SW480 (cell line): ENCODE measurements at regions not wholly inside any gene's neighbourhood (a gene's known extent, or its start where the extent isn't known, plus 50 kb on each side); places are given as distances from the start of the nearest gene placed in this dataset.
"Not testable (repeated sequence)": the region's sequence is repeated elsewhere in the genome, so short reads cannot be mapped to it uniquely, and the experiment has no call there.

Experiments used
- DNase-seq: peaks from one replicate; pipeline ENCODE4 v3.0.0-alpha.2; 2016; ENCODE audit warnings: low spot score

DNA sequence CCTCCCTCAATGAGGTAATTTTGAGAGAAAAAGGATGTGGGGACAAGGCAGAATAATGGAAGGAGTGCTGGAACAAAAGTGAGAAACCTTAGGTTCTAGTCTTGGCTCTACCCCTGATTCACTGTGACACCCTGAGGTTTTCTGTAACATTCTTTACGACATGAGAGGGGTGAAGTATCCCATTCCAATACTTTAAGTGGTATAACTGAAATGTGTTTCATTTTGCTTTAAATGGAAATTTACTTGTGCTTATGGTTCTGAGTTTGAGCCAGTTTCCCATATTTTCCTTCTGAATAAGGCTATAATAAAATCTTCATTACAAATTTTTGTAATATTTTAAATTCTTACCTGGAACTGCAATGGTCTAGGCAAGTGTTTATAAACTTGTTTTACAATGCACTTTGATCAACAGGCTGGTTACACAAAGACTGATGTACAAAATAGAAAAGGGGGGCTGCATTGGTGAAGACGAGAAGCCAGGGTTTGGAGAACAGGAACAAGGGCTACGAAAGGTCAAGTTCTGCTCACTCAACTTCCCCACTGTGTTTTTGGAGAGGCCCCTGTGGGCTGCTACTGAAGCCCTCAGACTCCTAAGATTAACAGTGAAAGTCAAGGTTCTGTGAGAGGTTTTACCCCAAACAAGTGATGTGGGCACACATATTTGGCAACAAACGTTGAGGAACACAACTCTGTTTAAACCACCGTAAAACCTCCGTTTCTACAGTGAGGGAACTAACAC, 171.9 kb upstream of the ELL2 start:
- DNase-seq, result no peak

DNA sequence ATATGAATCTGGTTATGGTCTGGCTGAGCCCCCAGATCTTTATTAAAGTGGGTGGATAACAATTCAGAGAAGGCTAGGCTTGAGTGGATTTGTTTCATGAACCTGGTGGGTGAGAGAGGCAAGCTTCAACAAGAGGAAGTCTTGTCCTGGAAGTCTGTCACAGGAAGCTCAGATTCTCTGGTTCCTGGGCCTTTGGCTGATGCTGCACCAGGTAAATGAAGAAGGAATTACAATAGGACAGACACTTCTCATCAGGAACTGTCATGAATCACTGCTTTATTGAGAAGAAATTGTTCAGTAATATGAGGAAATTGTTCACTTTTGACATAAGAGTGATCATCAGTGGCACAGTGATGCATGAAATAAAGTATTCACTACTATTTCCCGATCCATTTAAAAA, 167.6 kb upstream of the ELL2 start:
- DNase-seq, result no peak

DNA sequence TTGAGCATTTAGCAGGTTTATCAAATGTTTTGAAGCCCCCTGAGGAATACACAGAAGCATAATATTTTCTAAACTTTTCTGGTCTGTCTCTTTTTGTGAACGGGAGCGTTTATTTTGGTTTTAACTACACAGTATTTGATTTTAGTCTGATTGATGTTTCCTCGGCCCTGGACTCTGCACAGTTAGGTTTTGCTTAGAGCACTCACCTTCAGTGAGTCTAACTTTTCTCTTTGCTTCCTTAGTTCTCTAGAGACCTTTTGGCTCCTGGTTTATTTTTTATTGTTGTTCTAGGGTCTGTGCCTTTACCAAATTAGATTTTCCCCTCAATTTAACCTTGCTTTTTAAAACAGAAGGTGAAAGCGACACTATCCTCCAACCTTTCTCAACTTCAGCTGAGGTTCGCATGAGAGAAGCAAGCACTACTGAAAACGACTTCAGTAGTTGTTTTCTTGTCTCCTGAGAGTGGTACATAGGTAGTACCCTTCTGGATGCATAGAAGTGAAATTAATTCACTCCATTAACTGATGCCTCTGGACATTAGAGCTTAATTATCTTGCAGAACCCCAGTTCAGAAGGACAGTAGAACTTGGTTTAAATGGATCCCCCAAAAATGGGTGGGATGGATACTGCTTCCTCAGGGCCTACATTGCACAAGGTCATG, 166.7 kb upstream of the ELL2 start:
- no peak for DNase-seq

DNA sequence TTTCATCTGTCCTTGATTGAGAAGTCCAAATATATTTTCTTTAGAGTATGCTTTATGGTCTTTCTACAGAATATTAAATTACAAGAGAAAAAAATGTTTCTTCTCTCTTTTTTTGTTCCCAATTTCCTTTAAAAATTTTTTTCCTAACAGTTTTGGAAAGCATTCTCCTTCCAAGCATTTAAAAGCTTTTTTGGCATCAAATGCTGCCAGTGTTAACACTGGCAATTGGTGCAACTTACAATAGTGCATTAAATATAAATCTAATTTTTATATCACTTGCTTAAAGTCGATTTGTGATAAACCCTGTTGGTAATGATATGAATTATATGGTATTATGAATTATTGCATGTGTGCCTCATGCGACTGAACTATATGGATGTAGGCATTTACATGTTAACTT, 165.9 kb upstream of the ELL2 start:
- DNase-seq, result no peak

DNA sequence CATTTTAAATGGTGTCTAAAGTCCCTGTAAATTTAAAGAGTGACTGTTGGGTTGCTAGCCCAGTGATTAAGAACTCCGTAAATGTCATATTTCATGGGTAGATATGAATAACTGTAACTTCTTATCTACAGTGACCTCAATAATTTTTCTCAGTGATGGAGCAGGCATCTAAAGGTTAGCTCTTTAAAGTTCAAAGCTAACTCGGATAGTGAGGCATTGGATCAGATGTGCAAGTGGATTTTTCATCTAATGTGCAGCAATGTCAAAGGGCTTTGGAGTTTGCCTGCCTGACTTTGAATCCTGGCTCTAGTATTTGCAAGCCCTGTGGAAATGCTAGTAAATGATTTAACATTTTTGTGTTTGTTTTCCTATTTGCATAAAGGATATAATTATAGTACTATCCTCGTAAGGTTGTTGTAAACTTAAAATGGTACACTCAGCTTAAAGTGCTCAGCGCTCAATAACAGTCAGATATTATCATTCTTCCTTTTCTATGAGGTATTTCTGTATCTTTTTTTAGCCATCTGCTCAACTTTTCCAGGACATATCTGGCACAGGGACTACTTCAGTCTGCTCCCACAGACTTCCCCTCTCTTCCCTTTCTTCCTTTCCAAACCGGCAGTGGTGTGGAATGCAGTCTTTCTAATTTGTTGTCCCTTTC, 163.7 kb upstream of the ELL2 start:
- no peak for DNase-seq

DNA sequence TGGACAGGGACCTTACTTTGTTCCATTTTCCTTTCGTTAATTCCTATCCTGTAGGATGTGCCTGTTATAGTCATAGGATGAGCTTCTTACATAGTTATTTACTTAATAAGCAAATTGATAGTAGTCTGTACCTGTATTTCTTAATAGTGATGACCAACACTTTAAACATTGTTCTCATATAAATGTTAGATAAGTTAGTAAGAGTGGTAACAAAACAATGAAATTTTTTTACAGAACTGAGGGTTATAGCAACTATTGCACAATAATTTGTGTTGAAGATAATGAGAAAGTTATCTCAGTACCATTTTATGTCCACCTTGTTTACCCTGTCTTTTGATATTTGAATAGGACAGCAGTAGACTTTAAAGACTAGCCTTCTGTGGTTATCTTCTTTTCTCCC, 162.9 kb upstream of the ELL2 start:
- no peak for DNase-seq

DNA sequence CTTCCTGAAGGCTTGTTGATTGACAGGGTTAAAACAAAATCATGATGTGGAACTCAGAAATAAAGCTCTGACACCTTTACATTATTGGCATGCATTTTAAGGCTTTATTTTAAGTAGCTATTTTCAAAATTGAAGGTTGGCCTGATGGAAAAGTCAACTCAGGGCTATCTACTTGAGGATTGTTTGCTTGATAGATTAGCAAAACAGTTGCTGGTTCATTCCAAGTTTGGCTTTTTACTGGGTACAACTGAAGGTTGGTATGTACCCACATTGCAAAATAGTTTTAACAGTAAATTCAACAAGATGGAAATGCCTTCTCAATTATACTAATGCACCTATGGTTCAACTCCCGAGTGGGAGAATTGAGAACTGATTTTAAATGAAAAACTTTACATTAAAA, 161.8 kb upstream of the ELL2 start:
- no peak for DNase-seq

DNA sequence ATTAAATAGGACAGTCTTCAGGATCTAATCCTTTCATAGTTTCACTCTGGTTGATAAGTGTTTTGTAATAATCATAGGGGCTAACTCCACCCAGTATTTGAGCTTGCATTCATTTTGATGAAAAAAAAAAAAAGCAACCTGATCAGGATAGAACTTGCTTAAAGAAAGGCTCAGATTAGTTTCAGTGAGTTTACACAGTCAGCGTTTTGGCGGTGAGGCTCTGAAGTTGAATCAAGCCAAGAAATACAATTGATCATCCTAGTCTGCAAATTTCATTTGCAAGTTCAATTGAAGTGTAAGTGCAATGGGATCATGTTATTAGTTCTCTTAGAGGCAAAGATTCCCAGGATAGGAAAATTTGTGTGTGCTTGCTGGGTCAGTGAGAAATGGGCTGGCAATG, 159.7 kb upstream of the ELL2 start:
- DNase-seq, result no peak

DNA sequence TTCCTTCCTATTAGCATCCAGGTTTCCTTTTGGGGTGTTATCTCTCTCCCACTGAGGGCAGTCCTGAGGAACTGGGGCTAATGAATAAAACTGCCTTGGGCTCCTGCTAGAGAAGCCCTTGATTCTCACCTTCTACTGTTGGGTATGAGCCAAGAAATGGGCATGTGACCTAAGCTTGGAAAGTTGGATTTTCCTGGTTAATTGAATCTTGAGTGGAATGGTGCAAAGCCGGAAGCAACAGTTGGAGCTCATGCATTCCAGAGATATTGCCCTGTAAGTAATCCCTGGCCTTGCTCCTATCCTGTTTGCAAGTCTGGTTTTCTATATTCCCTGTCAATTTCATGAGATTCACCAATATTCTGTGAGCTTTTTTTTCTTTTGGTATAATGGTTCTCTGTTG, 158.5 kb upstream of the ELL2 start:
- no peak for DNase-seq

DNA sequence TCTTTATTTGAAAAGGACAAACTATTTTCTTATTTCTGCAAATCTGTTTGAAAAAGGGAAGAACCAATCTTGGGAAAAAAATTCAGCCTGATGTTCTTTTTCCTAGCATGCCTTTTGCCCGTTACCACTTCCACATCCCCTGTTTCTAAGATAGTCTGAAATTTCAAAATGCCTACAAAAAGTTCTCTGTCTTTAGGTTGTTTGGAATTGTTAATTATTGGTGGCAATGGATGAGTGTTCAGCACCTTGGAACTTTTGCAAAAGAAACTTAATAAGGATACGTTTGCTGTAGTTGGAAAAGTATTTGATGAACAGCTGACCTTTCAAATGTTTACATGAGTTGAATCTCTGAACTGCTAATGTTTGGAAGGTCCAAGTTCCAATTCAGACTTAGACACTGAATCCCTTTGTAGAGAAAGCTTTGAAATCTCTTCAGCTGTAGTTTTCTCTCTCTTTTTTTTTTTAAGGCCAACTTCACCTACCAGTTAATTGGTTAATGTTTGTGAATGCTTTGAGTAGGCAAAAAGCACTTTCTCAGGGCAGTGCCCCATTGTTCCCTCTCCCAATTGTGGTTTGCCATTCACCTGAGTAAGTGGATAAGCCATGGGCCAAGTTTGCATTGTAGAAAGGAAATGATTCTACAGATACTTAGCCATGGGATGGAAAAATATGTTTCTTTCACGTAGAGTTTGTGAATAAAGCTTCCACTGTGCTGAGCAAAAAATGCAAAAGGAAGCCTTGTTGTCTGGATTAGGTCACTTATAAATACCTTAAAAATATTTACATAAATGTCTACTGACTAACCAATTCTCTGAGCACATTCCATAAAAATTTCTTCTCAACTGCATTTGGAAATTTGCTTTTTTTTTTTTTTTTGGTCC, 156.4 kb upstream of the ELL2 start:
- no peak for DNase-seq

DNA sequence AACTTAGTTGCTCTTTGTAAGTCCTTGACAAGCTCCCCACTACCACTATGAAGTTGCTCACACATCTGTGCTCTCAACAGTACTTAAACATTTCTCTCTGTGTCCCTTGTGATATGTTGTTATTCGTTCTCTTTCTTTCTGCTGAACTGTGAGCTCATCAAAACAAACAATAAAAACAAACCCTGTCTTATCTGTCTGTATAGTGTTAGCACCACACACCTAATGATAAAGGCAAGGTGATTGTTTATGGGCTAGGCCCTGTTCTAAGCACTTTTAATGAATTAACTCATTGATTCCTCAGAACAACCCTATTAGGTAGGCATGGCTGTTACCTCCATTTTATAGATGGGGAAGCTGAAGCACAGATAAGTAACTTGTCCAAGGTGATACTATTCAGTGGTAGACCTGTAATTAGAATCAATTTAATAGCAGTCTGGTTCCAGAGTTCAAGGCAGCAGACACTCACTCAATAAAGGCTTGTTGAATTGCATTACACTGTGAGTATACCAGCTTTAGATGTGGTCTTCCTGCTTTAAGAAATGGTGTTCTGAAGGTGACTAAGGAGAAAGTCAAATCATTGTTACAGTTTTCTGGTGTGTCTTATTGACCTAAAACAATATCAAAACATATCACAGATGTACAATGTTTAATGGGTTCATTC, 153.6 kb upstream of the ELL2 start:
- no peak for DNase-seq

DNA sequence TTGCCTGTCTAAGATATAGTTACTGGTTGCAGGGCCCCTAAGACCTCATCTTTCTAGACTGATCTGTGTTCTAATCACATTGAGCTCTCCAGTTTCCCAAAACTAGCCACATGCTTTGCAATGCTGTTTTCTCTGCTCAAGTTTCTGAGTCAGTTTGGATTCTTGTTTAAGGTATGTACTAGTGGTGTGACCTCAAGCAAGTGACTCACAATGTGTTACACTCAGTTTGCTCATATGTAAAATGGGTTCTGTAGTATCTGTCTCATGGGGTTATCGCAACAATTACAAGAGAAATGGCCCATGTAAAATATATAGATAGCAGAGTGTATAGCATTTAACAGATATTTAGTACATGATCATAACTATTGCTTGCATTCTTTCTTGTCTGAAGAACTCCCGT, 153.1 kb upstream of the ELL2 start:
- DNase-seq, result no peak

DNA sequence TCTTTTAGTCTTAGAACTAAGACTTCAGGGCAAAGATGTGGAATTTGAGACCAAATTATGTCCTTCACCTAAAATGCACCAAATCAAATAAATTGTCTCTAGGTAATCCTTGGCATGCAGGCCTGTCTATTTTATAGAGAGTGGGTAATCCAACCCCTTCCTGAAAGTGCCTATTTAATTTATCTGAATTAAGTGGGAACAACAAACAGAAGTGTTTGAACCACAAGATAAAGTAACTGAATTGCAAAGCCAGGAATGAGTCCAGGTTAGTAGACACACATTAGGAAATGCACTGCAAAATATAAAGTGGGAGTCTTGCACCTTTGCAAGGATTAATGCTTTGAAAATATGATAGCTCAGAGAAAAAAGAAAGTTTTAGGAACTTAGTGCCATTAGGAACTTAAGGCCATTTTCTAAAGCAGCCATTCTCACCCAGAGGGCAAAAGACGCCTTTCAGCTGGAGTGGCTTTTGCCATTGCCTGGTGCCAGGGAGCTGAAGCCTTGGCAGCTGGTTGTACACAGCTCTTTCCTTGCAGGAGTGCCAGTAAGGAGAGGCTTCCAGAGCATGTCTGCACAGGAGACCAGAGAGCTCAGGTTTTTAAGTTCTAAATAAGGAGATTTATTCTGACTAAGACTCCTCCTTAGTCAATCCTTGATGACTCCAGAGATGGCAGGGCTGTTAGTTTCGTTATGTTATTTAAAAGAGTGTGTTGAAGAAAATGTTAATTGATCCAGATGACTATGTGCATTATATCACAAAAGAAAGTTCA, 151.7 kb upstream of the ELL2 start:
- no peak for DNase-seq

DNA sequence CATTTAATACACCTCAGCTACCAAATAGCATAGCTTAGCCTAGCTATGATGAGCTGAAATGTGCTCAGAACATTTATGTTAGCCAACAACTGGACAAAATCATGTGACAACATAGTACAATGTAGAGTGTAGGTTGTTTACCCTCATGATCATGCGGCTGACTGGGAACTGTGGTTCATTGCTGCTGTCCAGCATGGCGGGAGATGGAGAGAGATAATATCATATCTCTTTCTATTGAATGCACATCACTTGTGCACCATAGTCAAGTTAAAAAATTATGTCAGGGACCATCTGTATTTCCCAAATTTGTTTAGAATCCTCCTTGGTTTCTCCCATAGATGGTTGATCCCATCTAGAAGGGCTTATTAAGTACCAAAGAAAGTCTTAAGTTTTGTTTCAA, 151.1 kb upstream of the ELL2 start:
- no peak for DNase-seq

DNA sequence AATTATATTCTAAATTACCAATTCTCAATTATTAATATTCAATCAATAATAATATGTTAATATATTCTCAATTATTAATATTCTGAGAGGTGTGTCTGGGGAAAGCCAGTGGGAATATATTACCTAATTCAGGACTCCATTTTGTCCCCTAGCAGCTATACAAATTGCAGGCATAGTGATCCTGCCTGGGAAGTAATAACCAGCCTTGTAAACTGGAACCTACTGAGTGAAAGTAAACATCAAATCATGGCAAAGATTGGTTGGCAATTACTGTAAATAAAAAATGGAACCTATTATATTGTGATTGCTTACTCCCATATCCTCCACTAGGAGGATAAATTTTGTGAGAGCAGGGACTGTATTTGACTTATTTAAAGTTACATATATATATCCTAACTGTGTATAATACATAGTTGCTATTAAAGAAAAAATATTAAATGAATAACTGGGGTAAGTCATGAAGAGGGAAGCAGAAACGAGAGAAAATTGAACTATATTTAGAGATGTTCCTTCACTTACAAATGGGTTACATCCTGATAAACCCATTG, 150.5 kb upstream of the ELL2 start:
- DNase-seq, result no peak

DNA sequence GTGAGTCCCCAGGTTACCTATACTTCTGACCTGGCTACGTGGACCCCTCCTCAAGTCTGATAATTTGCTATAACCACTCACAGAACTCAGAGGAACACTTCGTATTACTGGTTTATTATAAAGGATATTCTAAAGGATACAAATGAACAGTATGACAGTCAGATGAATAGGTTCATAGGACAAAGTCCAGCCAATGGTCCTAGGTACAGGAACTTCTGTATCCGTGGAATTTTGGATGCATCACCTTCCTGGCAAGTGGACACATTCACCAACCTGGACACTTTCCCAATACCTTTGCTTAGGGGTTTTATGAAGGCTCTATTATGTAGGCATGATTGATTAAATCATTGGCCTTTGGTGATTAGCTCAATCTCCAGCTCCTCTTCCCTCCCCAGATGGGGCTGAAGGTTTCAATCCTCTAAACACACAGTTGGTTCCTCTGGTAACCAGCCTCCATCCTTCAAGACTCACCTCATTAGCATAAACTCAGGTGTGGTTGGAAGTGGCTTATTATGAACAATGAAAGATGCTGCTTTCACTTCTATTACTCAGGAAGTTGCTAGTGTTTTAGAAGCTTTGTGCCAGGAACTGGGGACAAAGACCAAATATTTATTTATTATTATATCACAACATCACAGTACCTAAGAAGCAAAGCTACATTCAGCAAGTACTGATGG, 149.6 kb upstream of the ELL2 start:
- DNase-seq, result no peak

DNA sequence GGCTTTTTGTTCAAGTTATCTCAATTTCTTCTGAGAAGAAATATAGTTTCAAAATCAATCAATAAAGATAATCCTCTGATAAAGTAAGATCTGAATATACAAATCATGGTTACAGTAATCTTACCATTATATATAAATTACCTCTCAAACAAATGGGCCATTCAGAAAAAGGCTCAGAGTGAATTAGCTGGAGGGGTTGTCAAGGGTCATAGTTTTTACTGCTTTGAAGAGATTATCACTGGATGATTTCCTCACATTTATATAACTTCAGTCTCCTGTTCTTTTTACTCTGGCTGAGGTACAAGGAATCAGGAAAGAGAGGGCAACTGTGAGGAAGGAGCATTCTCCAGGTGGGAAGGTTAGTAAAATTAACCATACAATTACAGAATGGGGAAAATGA, 148.6 kb upstream of the ELL2 start:
- no peak for DNase-seq

DNA sequence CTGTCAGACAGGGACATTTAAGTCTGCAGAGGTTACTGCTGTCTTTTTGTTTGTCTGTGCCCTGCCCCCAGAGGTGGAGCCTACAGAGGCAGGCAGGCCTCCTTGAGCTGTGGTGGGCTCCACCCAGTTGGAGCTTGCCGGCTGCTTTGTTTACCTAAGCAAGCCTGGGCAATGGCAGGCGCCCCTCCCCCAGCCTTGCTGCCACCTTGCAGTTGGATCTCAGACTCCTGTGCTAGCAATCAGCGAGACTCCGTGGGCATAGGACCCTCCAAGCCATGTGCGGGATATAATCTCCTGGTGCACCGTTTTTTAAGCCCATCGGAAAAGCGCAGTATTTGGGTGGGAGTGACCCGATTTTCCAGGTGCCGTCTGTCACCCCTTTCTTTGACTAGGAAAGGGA, 147.0 kb upstream of the ELL2 start:
- not testable (repeated sequence) for DNase-seq

DNA sequence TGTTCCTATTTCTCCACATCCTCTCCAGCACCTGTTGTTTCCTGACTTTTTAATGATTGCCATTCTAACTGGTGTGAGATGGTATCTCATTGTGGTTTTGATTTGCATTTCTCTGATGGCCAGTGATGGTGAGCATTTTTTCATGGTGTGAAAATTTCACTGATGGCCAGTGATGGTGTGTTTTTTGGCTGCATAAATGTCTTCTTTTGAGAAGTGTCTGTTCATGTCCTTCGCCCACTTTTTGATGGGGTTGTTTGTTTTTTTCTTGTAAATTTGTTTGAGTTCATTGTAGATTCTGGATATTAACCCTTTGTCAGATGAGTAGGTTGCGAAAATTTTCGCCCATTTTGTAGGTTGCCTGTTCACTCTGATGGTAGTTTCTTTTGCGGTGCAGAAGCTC, 142.2 kb upstream of the ELL2 start:
- not testable (repeated sequence) for DNase-seq

DNA sequence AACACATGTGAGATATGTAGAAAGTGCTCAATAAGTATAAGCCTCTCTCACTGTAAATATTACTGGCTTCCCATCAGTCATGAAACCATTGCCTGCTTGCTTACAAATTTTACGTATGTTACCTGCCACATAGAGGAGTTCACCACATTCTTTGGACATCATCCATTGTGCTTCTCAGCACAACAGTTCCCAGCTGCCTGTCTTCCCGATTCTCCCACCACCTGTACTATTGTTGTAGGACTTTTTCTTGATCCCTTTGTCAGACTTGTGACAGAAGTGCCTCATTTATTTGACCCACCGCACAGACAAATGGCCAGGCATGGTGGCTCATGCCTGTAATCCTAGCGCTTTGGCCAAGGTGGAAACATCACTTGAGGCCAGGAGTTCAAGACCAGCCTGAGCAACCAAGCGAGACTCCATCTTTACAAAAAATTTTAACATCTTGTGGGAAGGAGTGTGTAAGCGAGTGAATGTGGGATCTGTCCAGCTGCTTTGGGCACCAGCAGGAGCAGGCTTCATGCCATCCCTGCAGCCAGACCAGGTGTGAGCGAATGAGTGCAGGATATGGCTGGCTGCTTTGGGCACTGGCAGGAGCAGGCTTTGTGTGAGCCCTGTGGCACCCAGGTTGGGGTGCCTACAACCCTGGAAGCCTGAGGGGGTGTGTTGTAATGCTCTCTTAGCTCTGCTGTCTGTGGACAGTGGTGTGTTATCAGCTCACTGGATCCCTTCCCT, 139.9 kb upstream of the ELL2 start:
- DNase-seq, result no peak
